ENCODE measurements at regions not wholly inside any gene's neighbourhood (a gene's known extent, or its start where the extent isn't known, plus 50 kb on each side); places are given as distances from the start of the nearest gene placed in this dataset.

- TF ChIP-seq, protein P1, sequence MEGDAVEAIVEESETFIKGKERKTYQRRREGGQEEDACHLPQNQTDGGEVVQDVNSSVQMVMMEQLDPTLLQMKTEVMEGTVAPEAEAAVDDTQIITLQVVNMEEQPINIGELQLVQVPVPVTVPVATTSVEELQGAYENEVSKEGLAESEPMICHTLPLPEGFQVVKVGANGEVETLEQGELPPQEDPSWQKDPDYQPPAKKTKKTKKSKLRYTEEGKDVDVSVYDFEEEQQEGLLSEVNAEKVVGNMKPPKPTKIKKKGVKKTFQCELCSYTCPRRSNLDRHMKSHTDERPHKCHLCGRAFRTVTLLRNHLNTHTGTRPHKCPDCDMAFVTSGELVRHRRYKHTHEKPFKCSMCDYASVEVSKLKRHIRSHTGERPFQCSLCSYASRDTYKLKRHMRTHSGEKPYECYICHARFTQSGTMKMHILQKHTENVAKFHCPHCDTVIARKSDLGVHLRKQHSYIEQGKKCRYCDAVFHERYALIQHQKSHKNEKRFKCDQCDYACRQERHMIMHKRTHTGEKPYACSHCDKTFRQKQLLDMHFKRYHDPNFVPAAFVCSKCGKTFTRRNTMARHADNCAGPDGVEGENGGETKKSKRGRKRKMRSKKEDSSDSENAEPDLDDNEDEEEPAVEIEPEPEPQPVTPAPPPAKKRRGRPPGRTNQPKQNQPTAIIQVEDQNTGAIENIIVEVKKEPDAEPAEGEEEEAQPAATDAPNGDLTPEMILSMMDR (optimal IDR thresholded peaks at IDR 0.05 in 1 of 3, IDR thresholded peaks at IDR 0.05 in 1 of 3, conservative IDR thresholded peaks at IDR 0.05 in 1 of 3; ENCODE audit: extremely low read depth in 1 of 3, insufficient read depth in 2 of 3, low read length in 3 of 3) = no peak
- TF ChIP-seq EZH2 (IDR thresholded peaks at IDR 0.05; ENCODE audit: low read length) = no peak
- dilution Hi-C loops (cut with MboI; ENCODE audit: extremely low pct_ligation_motif_present, low sequenced_read_pairs) = loop anchor here (25.0 kb wide), 1 partner anchor 141 kb away; no protein-coding TSS in a partner anchor
- Histone ChIP-seq H3K4me2 (ENCODE audit: control insufficient read depth, extremely low read depth, insufficient read depth, low read depth, low read length) (no peak overlapping the region), H3K9me1 (ENCODE audit: control insufficient read depth, extremely low read depth, insufficient read depth, low read length) (no peaks in the 10 kb centered on the region), H3K4me3 (ENCODE audit: control insufficient read depth in 2 of 3, extremely low read depth in 1 of 3, insufficient read depth in 2 of 3, low read depth in 1 of 3, low read length in 3 of 3) (no peak overlapping the region), H3K4me1 (ENCODE audit: control insufficient read depth, extremely low read depth, insufficient read depth, low read length) (no peaks in the 10 kb centered on the region), H3K9ac (ENCODE audit: control insufficient read depth, extremely low read depth, insufficient read depth, low read length) (no peak overlapping the region), H3K27me3 (ENCODE audit: control insufficient read depth, extremely low read depth, insufficient read depth, low read length) (no peaks in the 10 kb centered on the region), H2AFZ (ENCODE audit: control insufficient read depth, low read length) (no peak overlapping the region), H3K79me2 (ENCODE audit: control insufficient read depth, insufficient read depth, low read length) (no peaks in the 10 kb centered on the region), H3K9me3 (ENCODE audit: control insufficient read depth, low read depth, low read length) (no peaks in the 10 kb centered on the region), H4K20me1 (ENCODE audit: control insufficient read depth, extremely low read depth, insufficient read depth, low read length) (no peaks in the 10 kb centered on the region), H3K27ac (ENCODE audit: control insufficient read depth, insufficient read depth, low read length) (no peak overlapping the region), H3K36me3 (ENCODE audit: control insufficient read depth in 2 of 2, extremely low read depth in 1 of 2, insufficient read depth in 2 of 2, low read length in 2 of 2) (no peaks in the 10 kb centered on the region)
- FAIRE-seq (no peak), DNase-seq (ENCODE audit: low read depth, low spot score) (no peak)
These were observed 194.6 kb downstream of the TM9SF2 start for GRCh38 chr13:99695857-99696256.

DNA sequence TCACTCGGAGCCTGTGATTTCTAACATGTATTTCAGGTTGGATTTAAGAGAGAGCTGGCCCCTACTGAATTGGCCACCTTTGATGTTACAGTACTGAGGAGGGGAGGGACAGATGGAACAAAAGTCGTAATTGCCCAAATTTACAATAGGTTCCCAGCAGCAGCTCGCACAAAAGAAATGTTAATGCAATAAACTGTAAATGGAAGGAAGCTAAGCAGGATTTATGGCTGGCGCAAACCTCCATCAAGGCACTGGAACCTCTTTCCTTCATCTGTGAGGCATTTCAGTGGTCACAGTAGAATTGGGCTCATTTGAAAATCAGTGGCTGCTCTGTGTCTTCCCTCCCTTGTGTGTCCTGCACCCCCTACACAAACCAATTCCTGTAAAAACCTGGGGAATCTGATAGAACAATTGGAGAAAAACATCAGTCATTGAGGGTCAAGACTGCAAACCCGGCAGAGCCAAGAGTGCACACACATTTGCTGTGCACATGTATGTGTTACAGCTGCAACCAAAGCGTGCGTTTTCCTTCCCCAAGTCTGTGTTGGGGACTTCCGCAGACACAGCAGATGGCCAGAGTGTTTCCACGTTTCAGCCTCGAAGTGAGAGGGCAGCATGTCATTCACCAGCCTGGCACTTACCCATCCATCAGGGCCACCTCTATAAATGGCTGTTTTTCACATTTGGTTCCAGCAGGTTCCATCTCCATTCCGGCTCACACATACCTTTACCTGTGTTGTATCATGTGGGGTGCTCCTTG, 192.8 kb downstream of the TM9SF2 start:
- H3K9me1 ChIP-seq (ENCODE audit: control insufficient read depth, extremely low read depth, insufficient read depth, low read length) = no peaks in the 10 kb centered on the region
- H4K20me1 ChIP-seq (ENCODE audit: control insufficient read depth, extremely low read depth, insufficient read depth, low read length) = no peaks in the 10 kb centered on the region
- H3K4me2 ChIP-seq (ENCODE audit: control insufficient read depth, extremely low read depth, insufficient read depth, low read depth, low read length) = no peak overlapping the region
- no peak for TF ChIP-seq EZH2 (IDR thresholded peaks at IDR 0.05; ENCODE audit: low read length)
- TF ChIP-seq, protein P1 (optimal IDR thresholded peaks at IDR 0.05 in 1 of 3, IDR thresholded peaks at IDR 0.05 in 1 of 3, conservative IDR thresholded peaks at IDR 0.05 in 1 of 3; ENCODE audit: extremely low read depth in 1 of 3, insufficient read depth in 2 of 3, low read length in 3 of 3) = no peak
- H3K4me3 ChIP-seq (ENCODE audit: control insufficient read depth in 2 of 3, extremely low read depth in 1 of 3, insufficient read depth in 2 of 3, low read depth in 1 of 3, low read length in 3 of 3) = no peak overlapping the region
- H3K36me3 ChIP-seq (ENCODE audit: control insufficient read depth in 2 of 2, extremely low read depth in 1 of 2, insufficient read depth in 2 of 2, low read length in 2 of 2) = no peaks in the 10 kb centered on the region
- no peak overlapping the region for H3K27ac ChIP-seq (ENCODE audit: control insufficient read depth, insufficient read depth, low read length)
- no peak overlapping the region for H2AFZ ChIP-seq (ENCODE audit: control insufficient read depth, low read length)
- H3K9me3 ChIP-seq (ENCODE audit: control insufficient read depth, low read depth, low read length) = no peaks in the 10 kb centered on the region
- H3K4me1 ChIP-seq (ENCODE audit: control insufficient read depth, extremely low read depth, insufficient read depth, low read length) = no peaks in the 10 kb centered on the region
- no peak overlapping the region for H3K9ac ChIP-seq (ENCODE audit: control insufficient read depth, extremely low read depth, insufficient read depth, low read length)
- no peak for FAIRE-seq
- H3K27me3 ChIP-seq (ENCODE audit: control insufficient read depth, extremely low read depth, insufficient read depth, low read length) = no peaks in the 10 kb centered on the region
- no peak for DNase-seq (ENCODE audit: low read depth, low spot score)
- dilution Hi-C loops (cut with MboI; ENCODE audit: extremely low pct_ligation_motif_present, low sequenced_read_pairs) = loop anchor here (25.0 kb wide), 1 partner anchor 143 kb away; no protein-coding TSS in a partner anchor
- no peaks in the 10 kb centered on the region for H3K79me2 ChIP-seq (ENCODE audit: control insufficient read depth, insufficient read depth, low read length)
